HUES48 (cell line): ENCODE measurements at regions not wholly inside any gene's neighbourhood (a gene's known extent, or its start where the extent isn't known, plus 50 kb on each side); places are given as distances from the start of the nearest gene placed in this dataset.

Experiments
- H3K27ac ChIP-seq: one replicate; pipeline ENCODE4 v1.7.0; 2013; ENCODE audit warnings: low read depth, low read length, inconsistent platforms
- H3K27me3 ChIP-seq: 2 replicates; pipeline ENCODE4 v1.6.1; 2013; ENCODE audit warnings: mild to moderate bottlenecking, low read length; ENCODE audit not compliant: control insufficient read depth, insufficient read depth
- H3K36me3 ChIP-seq: 2 replicates; pipeline ENCODE4 v1.6.1; 2013; ENCODE audit warnings: low read length; ENCODE audit not compliant: control insufficient read depth, insufficient read depth
- H3K4me1 ChIP-seq: 2 replicates; pipeline ENCODE4 v1.6.1; 2013; ENCODE audit warnings: mild to moderate bottlenecking, low read length; ENCODE audit not compliant: control insufficient read depth, insufficient read depth
- H3K4me3 ChIP-seq: 2 replicates; pipeline ENCODE4 v1.5.1; 2013; ENCODE audit warnings: mild to moderate bottlenecking, low read depth, low read length
- H3K9ac ChIP-seq: 2 replicates; pipeline ENCODE4 v1.6.1; 2013; ENCODE audit warnings: mild to moderate bottlenecking, low read depth, low read length, moderate library complexity
- H3K9me3 ChIP-seq: 2 replicates; pipeline ENCODE4 v1.6.1; 2013; ENCODE audit warnings: low read length; ENCODE audit not compliant: control insufficient read depth, insufficient read depth

DNA sequence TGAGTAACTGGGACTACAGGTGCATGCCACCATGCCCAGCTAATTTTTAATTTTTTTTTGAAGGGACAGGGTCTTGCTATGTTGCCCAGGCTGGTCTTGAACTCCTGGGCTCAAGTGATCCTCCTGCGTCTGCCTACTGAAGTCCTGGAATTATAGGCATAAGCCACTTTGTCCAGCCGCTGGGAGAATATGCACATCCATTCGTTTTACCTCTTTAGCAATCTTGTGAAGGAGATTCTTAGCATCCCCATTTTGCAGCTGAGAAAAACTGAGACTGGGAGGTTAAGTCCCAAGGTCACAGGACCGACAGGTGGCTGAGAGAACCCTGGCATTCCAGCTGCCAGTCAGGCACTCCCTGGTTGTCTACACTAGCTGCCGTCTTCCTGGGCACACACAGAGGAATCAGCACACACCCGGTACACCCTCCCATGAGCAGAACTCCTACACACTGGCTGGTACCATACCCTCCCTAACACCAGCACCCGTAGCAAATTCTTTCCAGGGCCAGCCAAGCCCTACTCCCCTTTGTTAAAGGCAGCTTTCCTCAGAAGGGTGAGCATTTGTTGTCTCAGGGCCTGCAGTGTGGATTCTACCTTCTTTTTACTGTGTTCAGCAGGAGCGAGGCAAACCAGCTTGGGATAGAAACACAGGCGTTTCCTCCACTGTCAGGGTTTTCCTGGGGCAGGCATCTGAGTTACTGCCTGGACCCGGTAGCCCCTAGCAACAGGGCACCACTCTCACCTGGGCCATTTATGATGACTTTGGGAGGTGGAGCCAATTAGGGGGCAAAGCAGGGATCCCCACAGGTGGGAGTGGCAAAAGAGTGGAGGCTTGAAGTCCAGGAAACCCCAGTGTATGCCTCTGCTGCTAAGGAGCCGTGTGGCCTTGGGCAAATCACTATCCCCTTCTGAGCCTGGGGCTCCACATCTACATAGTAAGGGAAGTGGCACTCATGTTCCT lies 70.2 kb downstream of the IRF2BPL start:
- H3K9me3 ChIP-seq, result no peaks in the 10 kb centered on the region
- H3K4me3 ChIP-seq, result no peak overlapping the region
- no peaks in the 10 kb centered on the region for H3K36me3 ChIP-seq
- peaks cover 72% of the 10 kb centered on the region for H3K4me1 ChIP-seq
- no peaks in the 10 kb centered on the region for H3K27me3 ChIP-seq
- peak overlapping the region; percentile 98 for H3K27ac ChIP-seq
- H3K9ac ChIP-seq, result no peak overlapping the region

- H3K9ac ChIP-seq, result peak overlapping the region; percentile 55
- no peaks in the 10 kb centered on the region for H3K9me3 ChIP-seq
- H3K4me1 ChIP-seq, result peaks cover 70% of the 10 kb centered on the region
- peak overlapping the region; percentile 98 for H3K27ac ChIP-seq
- H3K36me3 ChIP-seq, result no peaks in the 10 kb centered on the region
- H3K4me3 ChIP-seq, result no peak overlapping the region
- H3K27me3 ChIP-seq, result no peaks in the 10 kb centered on the region
Measured at GRCh38 chr14:76957224-76957891, 71.2 kb downstream of the IRF2BPL start.

DNA sequence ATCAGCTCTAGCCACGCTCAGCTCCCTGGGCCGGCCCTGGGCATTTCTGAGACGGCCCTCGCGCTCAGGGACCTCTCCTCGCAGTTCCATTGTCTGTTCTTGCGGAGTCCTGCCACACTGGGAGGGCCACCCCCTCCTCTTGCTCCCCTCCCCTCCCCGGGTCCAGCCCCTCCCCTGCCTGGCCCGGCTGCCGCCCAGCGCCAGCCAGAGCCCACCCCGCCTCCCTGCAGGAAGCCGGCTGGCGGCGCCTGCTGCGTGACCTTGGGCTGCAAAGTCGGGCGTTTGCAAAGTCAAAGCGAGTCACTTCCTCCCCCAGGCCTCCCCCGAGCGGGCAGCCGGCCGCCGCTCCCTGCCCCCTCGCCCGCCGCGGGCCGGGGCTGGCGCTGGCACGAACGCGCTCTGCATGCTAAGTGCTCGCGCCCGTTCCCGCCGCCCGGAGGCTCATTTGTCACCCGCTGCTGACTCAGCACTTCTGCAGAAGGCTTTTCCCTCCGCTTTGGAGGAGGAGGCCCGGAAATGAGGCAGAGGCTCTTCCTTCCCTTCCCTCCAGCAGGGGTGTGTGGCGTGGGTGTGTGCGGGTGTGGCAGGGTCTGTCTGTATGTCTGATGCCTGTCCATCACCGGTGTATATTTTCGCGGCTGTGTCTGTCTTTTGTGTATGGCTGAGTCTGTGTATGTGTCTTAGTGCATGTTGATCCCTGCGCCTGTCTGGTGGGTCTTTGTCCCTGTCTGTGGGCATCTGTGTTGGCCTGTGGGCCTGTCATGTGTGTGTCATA lies 72.0 kb downstream of the IRF2BPL start:
- Histone ChIP-seq H3K9me3 (no peaks in the 10 kb centered on the region), H3K36me3 (no peaks in the 10 kb centered on the region), H3K27ac (peak overlapping the region; percentile 98), H3K27me3 (no peaks in the 10 kb centered on the region), H3K4me3 (peak overlapping the region; percentile 48), H3K4me1 (peaks cover 64% of the 10 kb centered on the region), H3K9ac (peak overlapping the region; percentile 82)

DNA sequence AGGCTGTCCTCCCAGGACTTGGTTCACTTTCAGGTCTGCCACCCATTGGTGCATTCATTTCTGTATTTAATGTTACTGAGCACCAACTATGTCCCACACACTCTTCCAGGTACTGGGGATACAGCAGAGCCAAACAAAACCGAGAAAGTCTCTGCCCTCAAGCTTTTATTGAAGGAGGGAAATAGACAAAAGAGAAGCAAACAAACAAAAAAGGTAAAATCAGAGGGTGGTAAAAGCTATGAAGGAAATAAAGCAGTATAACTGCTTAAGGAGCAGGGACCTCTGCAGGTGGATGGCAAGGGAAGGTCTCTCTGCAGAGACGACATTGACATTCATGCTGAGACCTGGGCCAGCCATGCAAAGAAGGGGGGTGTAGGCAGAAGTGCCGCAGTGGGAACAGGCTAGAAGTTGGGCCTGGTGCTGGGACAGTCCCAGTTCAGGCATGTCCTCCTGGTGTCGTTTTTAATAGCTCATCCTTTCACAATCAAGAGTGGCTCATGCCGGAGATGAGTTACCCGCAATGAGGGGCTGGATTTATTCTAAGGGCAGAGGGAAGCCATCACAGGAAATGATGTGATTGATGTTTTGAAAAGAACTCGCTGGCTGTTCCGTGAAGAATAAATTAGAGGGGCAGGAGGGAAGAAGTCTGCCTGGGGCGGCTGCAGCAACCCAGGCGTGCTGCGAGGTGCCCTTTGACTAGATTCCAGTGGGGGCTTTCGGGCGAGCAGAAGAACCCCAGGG lies 72.8 kb downstream of the IRF2BPL start:
- no peaks in the 10 kb centered on the region for H3K27me3 ChIP-seq
- H3K36me3 ChIP-seq, result no peaks in the 10 kb centered on the region
- peak overlapping the region; percentile 81 for H3K9ac ChIP-seq
- peaks cover 57% of the 10 kb centered on the region for H3K4me1 ChIP-seq
- H3K4me3 ChIP-seq, result peak overlapping the region; percentile 42
- H3K9me3 ChIP-seq, result no peaks in the 10 kb centered on the region
- H3K27ac ChIP-seq, result peak overlapping the region; percentile 98

GRCh38 chr14:76954394-76955190 lies 73.9 kb downstream of the IRF2BPL start:
- Histone ChIP-seq H3K9me3 (no peaks in the 10 kb centered on the region), H3K4me1 (peaks cover 49% of the 10 kb centered on the region), H3K4me3 (no peak overlapping the region), H3K27me3 (no peaks in the 10 kb centered on the region), H3K36me3 (no peaks in the 10 kb centered on the region), H3K27ac (peak overlapping the region; percentile 98), H3K9ac (no peak overlapping the region)

GRCh38 chr14:76953311-76953945 lies 75.1 kb downstream of the IRF2BPL start:
- peaks cover 47% of the 10 kb centered on the region for H3K4me1 ChIP-seq
- no peaks in the 10 kb centered on the region for H3K9me3 ChIP-seq
- H3K27ac ChIP-seq, result no peak overlapping the region
- no peaks in the 10 kb centered on the region for H3K27me3 ChIP-seq
- no peak overlapping the region for H3K4me3 ChIP-seq
- no peak overlapping the region for H3K9ac ChIP-seq
- no peaks in the 10 kb centered on the region for H3K36me3 ChIP-seq

DNA sequence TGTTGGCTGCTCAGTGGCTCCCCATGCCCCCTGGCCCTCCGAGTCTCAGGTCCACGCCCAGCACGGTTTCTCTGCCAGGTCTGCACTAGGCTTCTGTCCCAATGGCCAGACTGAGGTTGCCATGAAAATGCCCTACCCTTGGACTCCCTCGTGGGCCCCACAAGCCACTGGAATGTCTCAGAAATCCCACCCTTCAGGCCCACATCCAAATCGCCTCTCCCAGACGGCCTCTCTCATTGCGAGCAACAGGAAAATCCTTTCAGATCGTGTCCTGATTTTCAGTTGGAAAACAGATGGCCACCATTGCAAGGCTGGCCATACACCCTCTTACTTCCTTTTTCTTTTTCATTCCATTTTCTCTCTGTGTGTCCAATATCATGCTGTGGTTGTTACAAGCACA lies 77.3 kb downstream of the IRF2BPL start:
- Histone ChIP-seq H3K36me3 (no peaks in the 10 kb centered on the region), H3K9ac (no peak overlapping the region), H3K27me3 (no peaks in the 10 kb centered on the region), H3K4me3 (no peak overlapping the region), H3K9me3 (no peaks in the 10 kb centered on the region), H3K27ac (no peak overlapping the region), H3K4me1 (peaks cover 45% of the 10 kb centered on the region)

DNA sequence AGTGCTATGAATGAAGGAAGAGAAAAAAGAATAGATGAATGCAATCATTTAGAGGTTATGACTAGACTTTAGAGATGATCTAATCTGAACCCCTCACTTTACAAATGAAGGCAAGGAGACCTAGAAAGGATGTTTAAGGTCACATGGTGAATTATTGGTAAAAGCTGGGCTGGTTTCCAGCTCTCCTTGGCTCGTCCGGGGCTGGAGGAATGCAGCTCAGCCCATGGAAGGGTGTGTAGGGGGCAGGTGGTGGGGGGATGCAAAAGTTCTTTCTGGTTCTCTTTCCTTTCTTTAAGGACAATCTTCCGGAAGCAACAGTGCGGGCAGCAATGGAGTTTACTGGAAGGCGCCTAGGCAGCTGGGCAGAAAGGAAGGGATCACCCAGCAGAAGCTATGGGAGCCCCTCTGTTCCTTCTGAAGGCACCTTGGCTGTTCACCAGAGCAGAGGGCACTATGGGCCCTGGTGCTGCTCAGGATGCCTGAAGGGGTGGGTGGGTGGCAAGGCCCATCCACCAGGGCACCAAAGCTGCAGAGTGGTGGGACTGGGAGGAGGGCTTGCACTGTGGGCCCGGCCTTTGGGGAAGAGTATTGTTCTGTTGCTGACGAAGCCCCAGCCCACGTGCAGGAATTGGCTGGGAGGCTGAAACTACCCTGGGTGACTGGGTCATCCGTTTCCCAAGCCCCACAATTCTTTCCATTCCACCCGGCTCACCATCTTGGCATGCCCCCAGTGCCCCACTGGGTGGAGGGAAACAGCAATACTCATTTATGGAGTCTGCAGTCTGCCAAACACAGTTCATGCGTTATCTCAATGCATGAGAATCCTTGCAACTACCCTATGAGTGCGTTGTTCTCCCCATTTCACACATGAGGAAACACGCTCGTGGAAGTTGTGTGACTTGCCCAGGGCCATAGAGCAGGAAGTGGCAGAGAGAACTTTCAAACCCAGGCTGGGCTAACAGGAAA lies 78.2 kb downstream of the IRF2BPL start:
- no peaks in the 10 kb centered on the region for H3K36me3 ChIP-seq
- no peaks in the 10 kb centered on the region for H3K9me3 ChIP-seq
- H3K9ac ChIP-seq, result no peak overlapping the region
- no peak overlapping the region for H3K27ac ChIP-seq
- H3K4me1 ChIP-seq, result peaks cover 36% of the 10 kb centered on the region
- no peak overlapping the region for H3K4me3 ChIP-seq
- no peaks in the 10 kb centered on the region for H3K27me3 ChIP-seq

DNA sequence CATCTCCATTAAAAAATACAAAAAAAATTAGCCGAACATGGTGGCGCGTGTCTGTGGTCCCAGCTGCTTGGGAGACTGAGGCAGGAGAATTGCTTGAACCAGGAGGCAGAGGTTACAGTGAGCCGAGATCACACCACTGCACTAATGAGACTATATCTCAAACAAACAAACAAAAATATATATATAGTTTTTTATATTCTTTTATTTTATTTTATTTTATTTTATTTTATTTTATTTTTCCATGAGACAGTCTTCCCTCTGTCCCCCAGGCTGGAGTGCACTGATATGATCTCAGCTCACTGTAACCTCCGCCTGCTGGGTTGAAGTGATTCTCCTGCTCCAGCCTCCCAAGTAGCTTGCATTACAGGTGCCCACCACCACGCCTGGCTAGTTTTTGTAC lies 79.5 kb downstream of the IRF2BPL start:
- H3K27ac ChIP-seq, result no peak overlapping the region
- H3K9ac ChIP-seq, result no peak overlapping the region
- H3K36me3 ChIP-seq, result no peaks in the 10 kb centered on the region
- H3K27me3 ChIP-seq, result no peaks in the 10 kb centered on the region
- H3K4me1 ChIP-seq, result peaks cover 26% of the 10 kb centered on the region
- H3K4me3 ChIP-seq, result no peak overlapping the region
- no peaks in the 10 kb centered on the region for H3K9me3 ChIP-seq
